Putamen (tissue), 1 donor: ENCODE measurements at regions not wholly inside any gene's neighbourhood (a gene's known extent, or its start where the extent isn't known, plus 50 kb on each side); places are given as distances from the start of the nearest gene placed in this dataset.

Experiments
- DNase-seq: peaks from one replicate; pipeline ENCODE4 v3.0.0-alpha.2; 2016; ENCODE audit warnings: low spot score

DNA sequence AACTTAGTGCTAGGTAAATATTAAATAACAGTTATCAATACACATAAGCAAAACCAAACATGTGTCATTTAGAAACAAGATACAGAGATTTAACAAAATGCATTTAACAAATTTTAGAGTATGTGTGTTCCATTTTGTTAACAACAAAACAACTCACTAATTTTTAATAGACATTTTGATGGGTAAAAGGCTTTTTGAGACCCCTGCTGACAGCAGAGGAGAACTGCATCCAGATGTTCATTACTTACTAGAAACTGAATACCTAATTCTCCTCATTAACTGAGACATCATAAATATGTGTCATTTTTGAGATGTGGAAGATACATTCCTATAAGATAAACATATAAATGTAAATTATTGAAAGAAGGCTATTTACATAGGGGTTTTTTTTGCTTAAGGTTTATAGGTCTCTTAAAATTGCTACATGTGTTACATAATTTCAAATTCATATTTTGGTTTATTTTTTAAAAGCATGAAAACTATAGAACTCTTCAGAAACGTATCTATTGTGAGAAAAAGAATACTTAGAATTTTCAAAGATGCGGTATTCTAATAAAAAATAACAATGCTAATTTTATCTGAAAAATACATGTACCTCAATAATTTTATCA lies 1009.8 kb downstream of the TUSC7 start:
- peak; percentile 16 for DNase-seq

GRCh38 chr3:117721866-117722265 lies 1012.3 kb downstream of the TUSC7 start:
- DNase-seq = no peak

GRCh38 chr3:117722856-117723255 lies 1013.3 kb downstream of the TUSC7 start:
- no peak for DNase-seq

DNA sequence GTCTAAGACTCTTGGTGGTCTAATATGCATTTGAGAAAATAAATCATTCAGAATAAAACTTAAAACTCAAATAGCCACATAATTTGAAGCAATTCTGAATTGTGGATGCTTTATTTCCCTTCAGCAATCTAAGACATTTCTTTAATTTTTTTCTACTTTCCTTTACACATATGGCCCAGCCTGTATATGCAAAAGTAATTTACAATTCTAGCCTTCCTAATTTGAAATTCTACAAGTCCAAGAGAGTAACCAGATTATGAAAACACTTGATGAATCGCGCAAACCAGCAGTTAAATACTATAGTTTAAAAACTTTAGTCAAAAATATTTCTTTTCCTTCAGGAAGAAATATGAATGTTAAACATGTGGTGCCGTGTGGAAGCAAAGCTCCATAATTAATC lies 1014.2 kb downstream of the TUSC7 start:
- no peak for DNase-seq

DNA sequence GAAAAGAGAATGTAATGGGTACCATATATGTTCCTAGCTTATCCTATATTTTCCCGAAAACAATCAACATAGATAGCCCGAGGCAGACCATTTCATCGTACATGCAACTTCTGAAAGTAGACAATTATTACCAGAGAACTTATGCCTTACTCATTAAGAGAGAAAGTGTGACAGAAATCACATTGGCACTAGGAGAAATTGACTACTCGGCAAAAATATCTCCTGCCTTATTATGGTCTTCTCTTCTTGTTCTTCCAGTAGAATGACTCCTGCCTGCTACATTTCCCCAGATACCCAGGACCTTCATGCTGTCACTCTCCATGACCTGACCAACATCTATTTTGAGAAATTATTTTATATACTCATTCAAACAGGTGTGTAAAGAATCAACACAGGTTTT lies 1015.7 kb downstream of the TUSC7 start:
- no peak for DNase-seq

DNA sequence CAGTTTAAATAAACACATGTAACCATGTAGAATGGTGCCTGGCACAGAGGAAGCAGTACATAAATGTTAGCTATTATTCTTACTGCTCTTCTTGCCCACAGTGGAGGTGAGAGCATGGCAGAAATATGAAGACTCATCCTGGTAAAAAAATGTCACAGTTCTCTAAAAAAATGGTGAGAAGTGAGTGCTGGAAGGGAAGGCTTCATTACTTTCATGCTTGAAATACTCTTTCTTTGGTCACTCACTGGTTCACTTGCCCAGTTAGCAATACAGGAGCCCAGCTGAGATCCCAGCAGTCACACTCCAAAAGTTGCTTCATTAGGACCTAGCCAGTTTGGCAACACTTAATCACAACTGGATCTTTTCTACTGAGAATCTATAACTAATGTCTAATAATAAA lies 1017.2 kb downstream of the TUSC7 start:
- DNase-seq = no peak

DNA sequence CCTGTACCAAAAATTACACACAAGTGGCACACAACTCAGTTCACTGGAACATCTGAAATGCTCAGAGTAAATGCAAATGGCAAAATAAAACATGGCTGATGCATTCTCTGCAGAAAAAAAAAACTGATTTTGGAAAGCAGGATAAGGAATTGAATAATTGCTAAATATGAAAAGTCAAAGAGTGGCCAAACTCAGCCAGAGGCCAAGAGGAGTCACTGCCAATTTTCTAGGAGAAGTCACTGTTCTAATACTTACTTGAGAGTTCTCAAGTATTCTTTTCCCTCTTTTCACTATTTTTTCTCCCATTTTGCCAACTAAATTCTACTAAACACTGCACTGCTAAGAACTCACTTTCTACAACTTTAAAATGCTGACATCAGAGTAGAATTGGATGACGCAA lies 1018.6 kb downstream of the TUSC7 start:
- DNase-seq = no peak

- DNase-seq = no peak
These were observed 1024.9 kb downstream of the TUSC7 start for GRCh38 chr3:117734496-117734895.

DNA sequence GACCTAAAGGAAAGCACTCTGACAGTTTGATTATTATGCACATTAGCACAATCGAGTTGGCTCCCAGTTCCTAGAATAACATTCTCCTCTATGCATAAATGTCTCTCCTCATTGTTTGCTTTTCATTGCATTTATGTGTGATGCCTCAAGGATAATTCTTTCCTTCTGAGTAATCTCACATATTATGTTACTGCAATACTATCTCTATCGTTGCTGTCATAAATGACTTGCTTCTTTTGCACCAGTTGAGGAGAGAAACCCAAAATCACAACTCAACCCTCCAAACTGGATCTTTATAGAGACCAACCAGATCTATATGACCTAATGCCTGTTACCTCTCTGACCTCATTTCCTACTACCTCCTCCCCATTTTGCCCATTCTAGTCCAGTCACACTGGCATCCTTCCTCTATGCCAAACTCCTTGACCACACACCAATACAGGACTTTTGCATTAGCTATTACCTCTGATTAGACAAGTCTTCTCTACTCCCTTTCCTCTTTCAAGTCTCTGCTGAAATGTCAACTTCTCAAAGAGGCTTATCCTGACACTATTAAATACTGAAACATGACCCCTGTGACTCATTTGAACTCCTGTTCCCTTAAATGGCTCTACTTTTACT lies 1026.0 kb downstream of the TUSC7 start:
- DNase-seq = no peak

- no peak for DNase-seq
These were observed 1027.3 kb downstream of the TUSC7 start for GRCh38 chr3:117736846-117737245.

GRCh38 chr3:117743993-117744392 lies 1034.4 kb downstream of the TUSC7 start:
- no peak for DNase-seq

- no peak for DNase-seq
These were observed 1035.4 kb downstream of the TUSC7 start for GRCh38 chr3:117744935-117745334.

- no peak for DNase-seq
These were observed 1035.9 kb downstream of the TUSC7 start for GRCh38 chr3:117745516-117745915.

- no peak for DNase-seq
These were observed 1036.5 kb downstream of the TUSC7 start for GRCh38 chr3:117746066-117746465.

DNA sequence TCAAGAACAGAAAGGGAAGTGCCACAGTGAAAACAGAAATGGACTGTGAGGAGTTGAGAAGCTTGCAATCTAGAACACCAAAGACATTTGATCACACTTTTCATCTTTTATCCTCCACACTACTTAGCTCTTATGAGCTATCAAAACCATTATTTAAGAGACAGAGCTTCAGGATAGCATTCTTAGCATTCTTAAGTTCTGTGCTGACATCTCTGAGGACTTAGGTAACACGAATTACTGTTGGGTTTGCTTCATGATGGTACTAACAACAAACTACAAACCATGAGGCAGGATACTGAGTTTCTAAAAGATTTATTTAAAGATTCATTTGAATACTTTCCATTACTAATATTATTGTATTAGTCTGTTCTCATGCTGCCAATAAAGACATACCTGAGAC lies 1038.6 kb downstream of the TUSC7 start:
- DNase-seq = no peak

GRCh38 chr3:117750674-117751269 lies 1041.2 kb downstream of the TUSC7 start:
- DNase-seq = no peak

DNA sequence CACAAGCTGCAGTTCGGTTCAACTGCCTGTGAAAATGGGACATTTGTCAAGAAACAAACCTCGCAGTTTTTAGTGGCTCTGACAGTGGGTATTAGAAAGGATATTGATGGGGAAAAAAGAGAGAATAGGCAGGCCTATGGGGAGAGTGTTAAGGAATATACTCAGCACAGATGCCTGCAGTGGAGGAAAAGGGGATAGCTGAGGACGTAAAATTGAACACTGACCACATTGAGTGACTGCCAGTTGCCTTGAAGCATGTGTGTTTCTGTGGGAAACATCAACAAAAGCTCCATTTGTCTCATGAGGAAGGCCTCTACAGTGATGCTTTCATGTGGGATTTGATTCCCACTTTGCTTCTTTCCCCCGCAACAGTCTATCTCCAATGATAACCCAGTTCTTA lies 1042.1 kb downstream of the TUSC7 start:
- peak; percentile 86 for DNase-seq

GRCh38 chr3:117752984-117753717 lies 1043.6 kb downstream of the TUSC7 start:
- no peak for DNase-seq

DNA sequence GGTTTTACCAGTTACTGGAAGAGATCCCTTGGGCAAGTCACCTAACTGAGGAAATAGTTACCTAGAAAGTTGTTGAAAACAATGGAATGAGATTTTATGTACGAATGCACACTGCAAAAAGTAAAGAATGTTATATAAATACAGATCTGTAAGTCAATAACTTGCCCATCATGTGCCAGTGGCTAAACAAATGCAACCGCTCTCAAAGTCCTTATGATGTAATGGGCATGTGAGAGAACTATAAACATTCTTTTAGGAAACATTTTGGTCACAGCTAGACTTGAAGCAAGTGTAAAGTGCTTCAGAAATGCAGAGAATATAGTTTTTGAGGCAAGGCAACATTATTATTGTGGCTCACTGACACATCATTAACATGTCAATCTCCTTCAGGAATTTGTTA lies 1044.5 kb downstream of the TUSC7 start:
- no peak for DNase-seq

DNA sequence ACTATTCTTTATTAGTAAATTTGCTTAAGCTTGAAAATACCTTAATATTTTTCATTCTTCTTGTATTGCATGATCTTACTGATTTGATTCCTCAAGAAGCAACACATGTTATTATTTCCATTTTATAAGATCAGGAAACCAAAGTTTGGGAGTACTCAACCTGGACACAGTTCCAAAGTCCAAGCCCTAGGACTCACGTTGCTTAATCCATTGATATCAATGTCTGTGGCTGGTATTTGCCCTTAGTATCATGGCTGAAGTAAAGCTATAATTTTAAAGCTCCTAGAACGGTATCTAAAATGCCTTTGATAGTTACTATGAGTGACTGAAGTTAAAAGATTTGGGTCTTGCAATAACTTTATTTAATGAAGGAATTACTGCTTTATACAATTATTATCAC lies 1045.3 kb downstream of the TUSC7 start:
- no peak for DNase-seq

- no peak for DNase-seq
These were observed 1047.0 kb downstream of the TUSC7 start for GRCh38 chr3:117756563-117756962.

GRCh38 chr3:117761703-117762620 lies 1052.4 kb downstream of the TUSC7 start:
- DNase-seq = peak; percentile 41
